ENCODE measurements at regions not wholly inside any gene's neighbourhood (a gene's known extent, or its start where the extent isn't known, plus 50 kb on each side); places are given as distances from the start of the nearest gene placed in this dataset.

GRCh38 chr13:53141336-53141735 lies 112.7 kb downstream of the OLFM4 start:
- in situ Hi-C loops (cut with HindIII; ENCODE audit: low sequenced_read_pairs), result no loop called here
- no peak overlapping the region for H3K4me3 ChIP-seq (ENCODE audit: low read depth, low read length)
- no peak for DNase-seq (ENCODE audit: low read depth, low spot score)
- TF ChIP-seq CTCF (IDR thresholded peaks at IDR 0.05; ENCODE audit: low read depth, low read length), result no peak

DNA sequence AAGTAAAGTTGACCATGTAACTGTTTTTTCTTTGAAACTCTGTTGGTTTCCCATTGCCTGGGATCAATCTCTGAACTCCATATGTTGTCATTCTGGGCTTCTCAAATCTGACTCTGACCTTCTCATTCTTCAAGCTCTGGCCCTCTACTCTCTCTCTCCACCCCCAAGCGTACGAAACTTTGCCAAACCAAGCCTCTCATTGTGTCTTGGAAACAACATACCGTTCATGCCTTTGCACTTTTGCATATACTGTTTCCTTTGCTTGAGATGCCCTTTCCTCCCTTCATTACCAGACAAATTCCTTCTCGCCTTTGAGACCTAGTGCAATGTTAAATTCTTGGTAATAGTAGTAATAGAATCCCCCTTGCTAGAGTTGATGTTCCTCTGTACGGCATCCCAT lies 113.7 kb downstream of the OLFM4 start:
- no peak overlapping the region for H3K4me3 ChIP-seq (ENCODE audit: low read depth, low read length)
- no peak for TF ChIP-seq CTCF (IDR thresholded peaks at IDR 0.05; ENCODE audit: low read depth, low read length)
- in situ Hi-C loops (cut with HindIII; ENCODE audit: low sequenced_read_pairs), result no loop called here
- no peak for DNase-seq (ENCODE audit: low read depth, low spot score)

- in situ Hi-C loops (cut with HindIII; ENCODE audit: low sequenced_read_pairs), result no loop called here
- no peak overlapping the region for H3K4me3 ChIP-seq (ENCODE audit: low read depth, low read length)
Observed at GRCh38 chr13:53143757-53144339, 115.2 kb downstream of the OLFM4 start.

GRCh38 chr13:53144826-53145225 lies 116.2 kb downstream of the OLFM4 start:
- no peak overlapping the region for H3K4me3 ChIP-seq (ENCODE audit: low read depth, low read length)
- DNase-seq (ENCODE audit: low read depth, low spot score), result no peak
- in situ Hi-C loops (cut with HindIII; ENCODE audit: low sequenced_read_pairs), result no loop called here
- TF ChIP-seq CTCF (IDR thresholded peaks at IDR 0.05; ENCODE audit: low read depth, low read length), result no peak

More at GRCh38 chr13:53143757-53144339, 115.2 kb downstream of the OLFM4 start:
- DNase-seq (ENCODE audit: low read depth, low spot score), result no peak
- TF ChIP-seq CTCF (IDR thresholded peaks at IDR 0.05; ENCODE audit: low read depth, low read length), result no peak

DNA sequence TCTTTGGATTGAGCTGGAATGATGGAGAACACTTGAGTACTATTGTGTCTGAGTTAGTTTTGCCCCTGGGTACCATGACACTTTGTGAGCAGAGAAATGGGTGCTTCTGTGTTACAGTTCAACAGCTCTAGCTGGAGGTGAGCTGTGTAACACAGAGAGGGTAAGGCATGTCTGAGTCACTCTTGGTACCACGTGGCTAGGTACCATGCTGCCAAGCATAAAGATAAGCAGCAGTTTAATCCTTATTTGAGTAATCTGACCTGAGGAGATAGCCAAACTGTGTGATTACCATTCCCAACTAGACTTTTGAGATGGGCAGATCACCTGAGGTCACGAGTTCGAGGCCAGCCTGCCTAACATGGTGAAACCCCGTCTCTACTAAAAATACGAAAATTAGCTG lies 122.0 kb downstream of the OLFM4 start:
- DNase-seq (ENCODE audit: low read depth, low spot score), result no peak

DNA sequence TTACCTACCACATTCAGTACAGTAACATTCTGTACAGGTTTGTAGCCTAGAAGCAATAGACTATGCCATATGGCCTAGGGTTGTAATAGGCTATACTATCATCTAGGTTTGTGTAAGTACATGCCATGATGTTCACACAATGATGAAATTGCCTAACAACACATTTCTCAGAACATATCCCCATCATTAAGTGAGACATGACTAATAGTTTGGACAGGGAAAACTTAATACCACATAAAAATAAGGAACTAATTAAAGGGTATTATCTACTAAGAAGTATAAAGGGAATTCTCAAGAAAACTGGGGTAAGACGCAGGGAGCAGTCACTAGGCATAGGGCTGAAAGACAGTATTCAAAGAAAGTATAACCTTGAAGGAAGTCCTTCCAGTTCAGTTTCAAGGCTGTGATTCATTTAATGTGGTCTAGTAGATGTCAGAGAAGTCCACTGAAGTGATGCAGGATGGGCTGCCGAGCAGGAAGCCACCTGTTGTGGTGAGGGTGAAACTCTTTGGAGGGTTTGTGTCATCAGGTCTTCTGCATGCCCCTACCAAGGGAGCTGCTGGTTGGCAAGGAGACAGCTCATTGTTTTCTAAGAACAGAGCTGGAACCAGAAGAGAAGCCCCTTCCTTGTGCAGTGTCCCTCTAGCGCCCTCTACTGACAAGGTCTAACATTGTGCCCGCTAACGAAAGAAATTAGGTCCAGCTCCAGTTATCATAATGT lies 122.9 kb downstream of the OLFM4 start:
- peak; percentile 46 for TF ChIP-seq CTCF (IDR thresholded peaks at IDR 0.05; ENCODE audit: low read depth, low read length)
- no peak overlapping the region for H3K4me3 ChIP-seq (ENCODE audit: low read depth, low read length)
- in situ Hi-C loops (cut with HindIII; ENCODE audit: low sequenced_read_pairs), result no loop called here
- DNase-seq (ENCODE audit: low read depth, low spot score), result no peak

More for the DNA sequence above, 122.0 kb downstream of the OLFM4 start:
- no peak for TF ChIP-seq CTCF (IDR thresholded peaks at IDR 0.05; ENCODE audit: low read depth, low read length)
- H3K4me3 ChIP-seq (ENCODE audit: low read depth, low read length), result no peak overlapping the region
- in situ Hi-C loops (cut with HindIII; ENCODE audit: low sequenced_read_pairs), result no loop called here
